ENCODE measurements at regions not wholly inside any gene's neighbourhood (a gene's known extent, or its start where the extent isn't known, plus 50 kb on each side); places are given as distances from the start of the nearest gene placed in this dataset.

- TF ChIP-seq YY1 (IDR thresholded peaks at IDR 0.05; ENCODE audit: insufficient read depth, insufficient read length) (no peak), SUZ12 (IDR thresholded peaks at IDR 0.05; ENCODE audit: extremely low read depth, insufficient read depth, insufficient read length) (no peak)
Observed at GRCh38 chr17:21505819-21506815, 130.0 kb downstream of the KCNJ12 start.

All from NT2/D1 (cell line).